DMS114 treated with DMSO at 0.1 percent for 48 hours (cell line): ENCODE measurements at regions not wholly inside any gene's neighbourhood (a gene's known extent, or its start where the extent isn't known, plus 50 kb on each side); places are given as distances from the start of the nearest gene placed in this dataset.
"Not testable (repeated sequence)": the region's sequence is repeated elsewhere in the genome, so short reads cannot be mapped to it uniquely, and the experiment has no call there.

Experiments used
- DNase-seq: peaks from one replicate; lab custom pipeline; 2025; ENCODE audit not compliant: unreplicated experiment; lab: John Stamatoyannopoulos, UW

DNA sequence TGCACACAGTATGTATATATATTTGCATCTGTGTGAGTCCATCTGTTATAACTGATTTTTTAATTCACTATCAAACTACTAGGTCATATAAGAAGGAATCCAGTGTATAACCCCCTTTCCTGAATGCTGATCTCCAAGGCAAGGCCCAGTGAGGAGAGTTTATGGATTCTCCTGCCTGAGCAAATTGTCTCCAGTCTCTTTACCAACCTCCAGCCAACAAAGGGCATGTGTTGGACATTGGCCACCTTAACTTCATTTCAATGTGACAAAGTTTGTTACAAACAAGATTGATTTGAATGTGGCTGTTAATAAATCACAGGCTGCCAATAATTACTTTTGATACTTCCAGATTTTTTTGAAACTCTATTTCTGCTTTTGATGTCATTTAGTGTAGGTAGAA, 191.6 kb downstream of the HAO1 start:
- DNase-seq: no peak

DNA sequence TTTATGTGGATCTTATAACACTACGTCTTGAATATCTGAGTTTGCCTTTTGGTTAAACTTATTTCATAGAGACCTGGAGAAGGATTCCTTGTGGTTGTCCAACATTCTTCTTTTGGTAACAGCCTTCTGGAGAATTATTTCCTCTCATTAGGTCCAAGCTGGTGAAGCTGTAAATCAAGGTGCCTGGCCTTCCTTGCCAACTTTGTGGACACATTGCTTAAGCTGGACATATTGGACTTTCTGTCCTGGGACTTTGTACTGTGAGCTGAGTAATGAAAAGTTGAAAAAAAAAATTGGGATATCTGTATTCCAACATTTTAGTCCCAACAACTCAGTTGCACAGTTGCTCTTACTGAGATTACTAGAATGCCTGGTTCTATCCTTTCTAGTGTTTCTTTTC, 186.2 kb downstream of the HAO1 start:
- DNase-seq: no peak

DNA sequence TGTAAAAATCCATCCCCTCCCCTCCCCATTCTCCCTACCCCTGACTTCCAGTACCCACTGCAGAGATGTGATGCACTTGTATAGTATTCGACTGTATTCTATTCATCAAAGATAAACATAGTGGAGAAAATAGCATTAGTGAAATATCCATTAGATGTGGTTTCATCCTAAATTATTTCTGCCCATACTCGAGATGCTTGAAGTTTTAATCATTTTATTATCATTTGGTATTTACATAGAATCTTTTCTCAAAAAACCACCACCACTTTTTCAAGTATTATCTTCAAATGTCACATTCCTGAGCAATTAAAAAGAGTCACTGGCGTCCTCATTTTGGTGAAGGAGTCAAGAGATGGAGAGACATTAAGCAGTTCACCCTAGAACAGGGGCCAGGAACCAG, 181.9 kb downstream of the HAO1 start:
- no peak for DNase-seq

DNA sequence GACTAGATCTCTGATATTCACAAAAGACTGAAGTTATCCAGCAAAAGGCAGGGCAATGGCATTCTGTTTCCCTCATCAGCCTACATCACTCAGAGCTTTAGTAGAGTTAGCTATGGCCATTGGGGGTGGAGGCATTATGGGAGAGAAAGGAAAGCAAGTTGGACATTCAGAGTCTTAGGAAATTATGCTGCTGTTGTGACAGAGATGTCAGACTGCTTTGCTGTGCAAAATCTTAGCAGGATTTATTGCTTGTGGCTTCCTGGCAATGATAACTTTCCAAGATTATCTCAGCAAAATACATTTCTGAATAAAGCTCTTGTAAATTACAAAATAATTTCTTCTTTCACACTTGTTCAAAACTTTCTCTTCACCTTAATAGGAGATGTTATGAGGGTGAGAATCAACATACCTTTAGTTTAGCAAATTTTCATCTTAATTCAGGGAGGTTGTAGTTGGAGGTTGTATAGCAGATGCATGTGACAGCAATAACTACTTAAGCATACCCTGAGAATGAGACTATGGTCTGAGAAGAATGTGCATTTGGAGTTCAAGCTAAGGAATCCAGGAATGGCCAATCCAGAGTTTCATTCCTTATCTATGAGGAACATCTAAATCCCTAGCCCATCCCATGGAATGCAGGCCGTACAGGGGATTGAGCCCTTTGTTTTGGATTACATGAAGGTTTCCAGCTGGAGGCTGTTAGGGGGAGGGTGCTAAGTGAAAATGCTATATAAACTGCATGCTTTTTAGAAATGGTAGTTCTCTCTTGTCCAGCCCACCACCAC, 179.8 kb downstream of the HAO1 start:
- no peak for DNase-seq

DNA sequence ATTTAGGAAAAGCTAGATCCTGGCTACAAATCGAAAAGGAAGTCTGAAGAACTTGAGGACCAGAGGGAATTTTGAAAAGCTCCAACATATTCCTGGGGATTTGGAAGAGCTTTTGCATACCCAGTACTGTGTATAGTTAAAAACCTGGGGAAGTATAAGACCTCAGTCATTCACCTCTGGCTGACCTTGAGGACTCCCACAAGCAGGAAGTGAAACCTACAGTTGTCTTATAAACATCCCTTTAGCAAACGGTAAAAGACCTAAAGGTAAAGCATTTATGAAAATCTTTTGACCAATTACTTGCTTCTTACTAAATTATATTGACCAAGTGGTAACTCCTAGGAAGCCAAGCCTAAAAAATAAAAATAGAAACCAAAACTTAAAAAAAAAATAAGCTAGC, 175.0 kb downstream of the HAO1 start:
- no peak for DNase-seq

DNA sequence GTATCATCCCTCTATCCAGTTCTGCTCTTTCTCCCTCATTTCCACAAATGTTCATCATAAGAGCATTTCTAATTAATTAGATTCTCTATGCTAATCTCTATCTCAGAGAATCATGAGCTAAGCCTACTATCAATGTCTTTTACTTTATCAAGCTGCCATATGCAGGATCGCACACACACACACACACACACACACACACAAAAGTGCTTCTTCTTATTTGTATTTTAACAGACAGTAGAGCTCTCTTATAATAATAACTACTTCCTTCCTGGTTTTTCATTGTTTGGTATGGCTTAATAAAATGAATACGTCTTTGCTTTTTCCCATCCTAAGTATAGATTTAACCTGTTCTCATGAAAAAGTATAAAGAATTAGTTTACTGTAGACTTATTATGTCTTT, 170.2 kb downstream of the HAO1 start:
- DNase-seq: no peak

DNA sequence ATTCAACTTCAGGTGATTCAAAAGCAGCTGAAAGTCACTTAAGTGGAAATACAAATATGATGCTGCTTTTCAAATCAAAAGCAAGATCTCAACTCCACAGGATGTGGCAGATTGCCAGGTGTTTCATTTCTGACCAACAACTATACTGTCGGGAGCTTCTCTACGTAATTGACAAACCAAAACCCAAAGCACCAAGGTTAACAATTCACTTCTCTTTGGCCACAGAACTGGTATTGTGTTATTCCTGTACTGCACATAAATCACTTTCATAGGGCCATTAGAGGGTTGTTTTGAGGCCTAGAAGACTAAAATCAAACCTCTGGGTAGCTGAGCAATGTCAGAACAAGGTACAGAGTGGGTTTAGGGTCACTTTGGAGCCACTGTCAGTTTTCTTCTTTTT, 169.7 kb downstream of the HAO1 start:
- no peak for DNase-seq

DNA sequence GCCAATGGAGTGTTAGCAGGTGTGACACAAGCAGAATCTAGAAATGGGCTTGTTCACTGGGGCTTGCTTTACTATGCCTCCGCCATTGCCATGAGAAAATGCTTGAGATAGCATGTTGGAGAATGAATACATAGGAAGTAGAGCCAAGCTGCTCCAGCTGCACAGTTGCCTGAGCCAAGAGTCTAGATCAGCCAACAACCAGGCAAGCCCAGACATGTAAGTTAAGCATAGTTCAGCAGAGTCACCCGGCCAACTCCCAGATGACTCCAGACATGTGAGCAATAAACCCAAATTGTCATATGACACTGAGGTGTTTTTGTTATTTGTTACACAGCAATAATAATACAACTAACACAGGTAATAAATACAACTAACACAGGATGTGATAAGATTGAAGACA, 167.9 kb downstream of the HAO1 start:
- DNase-seq: no peak

DNA sequence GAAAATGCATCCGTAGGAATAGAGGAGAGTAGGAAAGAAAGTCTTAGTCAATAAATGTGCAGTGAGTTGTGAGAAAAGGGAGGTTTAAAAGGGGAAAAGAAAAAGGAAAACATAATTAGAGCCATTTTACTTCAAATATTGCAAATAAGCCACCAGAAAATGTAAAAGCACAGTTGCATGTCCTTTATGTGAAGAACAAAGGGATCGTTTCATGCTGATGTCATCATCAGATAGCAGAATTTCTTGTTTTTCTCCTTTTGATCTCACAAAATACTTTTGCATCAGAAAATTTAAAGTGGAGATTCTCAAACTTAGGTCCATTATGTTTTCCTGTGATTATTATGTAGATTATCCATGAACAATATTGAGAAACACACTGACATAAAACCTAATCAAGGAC, 166.7 kb downstream of the HAO1 start:
- no peak for DNase-seq

DNA sequence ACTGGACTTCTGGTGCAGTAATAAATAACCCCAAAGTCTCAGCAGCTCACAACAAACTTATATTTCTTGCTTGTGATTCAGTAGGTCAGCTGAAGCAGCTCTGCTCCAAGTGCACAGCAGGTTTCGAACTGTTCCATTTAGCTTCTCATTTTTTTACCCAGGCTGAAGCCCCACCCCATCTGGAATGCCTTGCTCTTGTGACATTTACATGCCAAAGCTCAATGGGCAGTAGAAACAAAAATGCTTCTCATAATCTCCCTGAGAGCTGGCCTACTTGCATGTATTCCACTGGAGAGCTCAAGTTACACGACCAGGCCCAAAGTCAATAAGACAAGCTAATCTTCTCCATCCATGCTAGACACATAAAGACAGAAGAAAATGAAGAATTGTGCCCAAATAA, 165.2 kb downstream of the HAO1 start:
- no peak for DNase-seq

DNA sequence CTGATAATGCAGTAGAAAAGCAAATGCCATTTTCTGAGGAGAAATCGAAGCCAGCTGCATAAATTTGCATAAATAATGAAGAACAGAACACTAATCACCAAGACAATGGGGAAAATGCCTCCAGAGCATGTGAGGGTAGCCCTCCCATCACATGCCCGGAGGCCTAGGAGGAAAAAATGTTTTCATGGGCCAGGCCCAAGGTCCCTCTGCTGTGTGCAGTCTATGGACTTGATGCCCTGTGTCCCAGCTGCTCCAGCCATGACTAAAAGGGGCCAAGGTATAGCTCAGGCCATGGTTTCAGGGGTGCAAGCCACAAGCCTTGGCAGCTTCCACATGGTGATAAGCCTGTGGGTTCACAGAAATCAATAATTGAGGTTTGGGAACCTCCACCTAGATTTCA, 164.1 kb downstream of the HAO1 start:
- no peak for DNase-seq

DNA sequence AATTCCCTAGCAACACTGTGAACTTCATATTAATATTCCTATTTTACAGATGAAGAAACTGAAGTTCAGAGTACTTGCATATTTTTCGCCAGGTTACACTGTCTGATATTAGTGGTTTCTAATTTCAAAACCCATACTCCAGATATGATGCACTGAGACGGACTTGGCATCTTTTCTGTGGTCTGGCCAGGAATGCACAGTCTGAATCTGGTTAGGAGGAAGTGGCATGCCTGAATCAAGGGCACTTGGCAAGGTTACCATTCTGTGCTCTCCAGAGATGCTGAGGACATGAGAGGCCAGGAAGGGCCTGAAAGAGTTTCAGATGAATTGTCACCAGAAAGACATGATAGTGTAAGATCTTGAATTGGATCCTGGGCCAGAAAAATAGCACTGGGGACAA, 150.1 kb downstream of the HAO1 start:
- no peak for DNase-seq

DNA sequence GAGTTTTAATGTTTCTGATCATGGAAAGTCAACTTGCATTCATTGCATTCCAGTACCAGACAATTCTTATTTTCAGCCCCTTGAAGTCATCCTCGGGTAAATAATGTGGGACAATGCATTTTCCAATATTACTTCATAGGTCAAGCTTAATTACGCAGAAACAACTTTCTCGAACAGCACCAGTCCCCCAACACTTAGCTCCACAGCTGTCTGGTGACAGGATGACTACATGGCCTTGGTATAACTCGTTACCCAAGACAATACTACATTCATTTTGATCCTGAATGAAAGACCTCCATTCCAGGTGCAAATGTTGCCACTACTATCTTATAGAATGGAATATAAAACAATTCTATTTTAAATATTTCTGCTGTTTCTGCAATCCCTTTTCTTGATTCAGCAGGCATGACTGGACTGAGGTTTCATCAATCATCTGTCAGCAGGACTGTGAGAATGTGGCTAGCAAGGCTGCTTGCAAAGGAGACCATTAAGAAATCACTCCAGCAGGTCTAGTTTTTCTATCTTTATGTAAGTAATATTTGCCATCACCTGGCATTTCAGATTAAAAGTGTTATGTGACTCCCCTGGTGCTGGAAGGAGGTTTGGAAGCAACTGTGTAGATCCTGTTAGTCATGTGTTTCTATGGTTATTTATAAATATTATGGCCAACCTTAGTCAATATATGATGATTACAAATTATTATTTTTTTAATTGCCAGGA, 147.9 kb downstream of the HAO1 start:
- no peak for DNase-seq

DNA sequence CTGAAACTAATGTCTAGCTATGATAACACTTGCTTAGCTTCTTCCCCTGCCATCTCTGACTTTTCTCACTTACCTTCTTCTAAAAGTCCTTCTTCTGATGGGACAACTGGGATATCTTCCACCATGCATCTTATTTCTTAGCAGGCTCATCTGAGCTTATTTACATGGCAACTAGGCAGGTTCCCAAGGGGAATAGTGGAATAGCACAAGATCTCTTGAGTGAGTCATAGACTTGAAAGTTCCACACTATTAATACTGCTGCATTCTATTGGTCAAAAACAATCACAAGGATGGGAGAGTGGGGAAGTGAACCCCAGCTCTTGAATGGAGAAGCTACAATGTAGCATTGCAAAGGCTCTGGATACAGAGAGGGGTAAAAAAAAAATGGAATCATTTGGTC, 142.1 kb downstream of the HAO1 start:
- DNase-seq: no peak

DNA sequence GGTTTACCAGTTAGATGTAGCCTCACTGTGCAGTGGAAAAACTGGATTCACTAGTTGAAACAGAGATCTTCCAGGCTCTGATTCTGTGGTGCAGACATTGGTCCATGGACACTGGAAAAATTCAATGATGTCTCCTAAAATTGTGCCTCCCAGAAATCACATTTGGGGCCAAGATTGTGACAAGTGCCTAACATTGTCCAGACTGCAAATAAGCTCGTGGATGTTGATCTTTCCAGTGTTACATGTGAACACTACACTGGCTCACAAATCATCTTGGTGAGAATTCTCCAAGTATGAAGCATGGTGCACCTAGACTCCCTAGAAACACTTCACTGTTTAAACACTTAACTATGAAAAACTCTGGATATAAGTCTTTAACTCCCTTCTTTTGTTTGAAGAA, 140.4 kb downstream of the HAO1 start:
- no peak for DNase-seq

DNA sequence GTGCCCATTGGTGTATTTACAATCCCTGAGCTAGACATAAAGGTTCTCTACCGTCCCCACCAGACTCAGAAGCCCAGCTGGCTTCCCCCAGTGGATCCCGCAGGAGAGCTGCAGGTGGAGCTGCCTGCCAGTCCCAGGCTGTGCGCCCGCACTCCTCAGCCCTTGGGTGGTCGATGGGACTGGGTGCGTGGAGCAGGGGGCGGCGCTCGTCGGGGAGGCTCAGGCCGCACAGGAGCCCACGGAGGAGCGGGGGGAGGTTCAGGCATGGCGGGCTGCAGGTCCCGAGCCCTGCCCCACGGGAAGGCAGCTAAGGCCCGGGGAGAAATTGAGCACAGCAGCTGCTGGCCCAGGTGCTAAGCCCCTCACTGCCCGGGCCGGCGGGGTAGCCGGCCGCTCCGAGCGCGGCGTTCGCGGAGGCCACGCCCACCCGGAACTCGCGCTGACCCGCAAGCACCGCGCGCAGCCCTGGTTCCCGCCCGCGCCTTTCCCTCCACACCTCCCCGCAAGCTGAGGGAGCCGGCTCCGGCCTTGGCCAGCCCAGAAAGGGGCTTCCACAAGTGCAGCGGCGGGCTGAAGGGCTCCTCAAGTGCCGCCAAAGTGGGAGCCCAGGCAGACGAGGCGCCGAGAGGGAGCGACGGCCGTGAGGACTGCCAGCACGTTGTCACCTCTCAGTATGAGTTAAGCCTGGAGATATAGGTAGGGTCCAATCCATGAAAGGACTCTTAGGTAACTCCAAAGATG, 136.7 kb downstream of the HAO1 start:
- not testable (repeated sequence) for DNase-seq

DNA sequence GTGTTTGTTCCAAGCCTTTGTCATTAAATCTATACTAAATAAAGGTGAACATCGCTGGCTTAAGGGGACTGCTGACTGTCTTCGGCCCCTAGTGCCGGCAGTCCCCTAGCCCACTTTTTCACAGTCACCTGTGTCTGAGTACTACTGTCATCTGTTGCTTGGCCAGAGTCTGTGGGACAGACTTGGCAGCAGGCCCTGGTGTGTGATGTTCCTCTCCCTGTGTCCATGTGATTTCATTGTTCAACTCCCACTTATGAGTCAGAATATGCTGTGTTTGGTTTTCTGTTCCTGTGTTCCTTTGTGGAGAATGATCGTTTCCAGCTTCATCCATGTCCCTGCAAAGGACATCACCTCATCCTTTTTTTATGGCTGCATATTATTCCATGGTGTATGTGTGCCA, 133.4 kb downstream of the HAO1 start:
- DNase-seq: no peak

DNA sequence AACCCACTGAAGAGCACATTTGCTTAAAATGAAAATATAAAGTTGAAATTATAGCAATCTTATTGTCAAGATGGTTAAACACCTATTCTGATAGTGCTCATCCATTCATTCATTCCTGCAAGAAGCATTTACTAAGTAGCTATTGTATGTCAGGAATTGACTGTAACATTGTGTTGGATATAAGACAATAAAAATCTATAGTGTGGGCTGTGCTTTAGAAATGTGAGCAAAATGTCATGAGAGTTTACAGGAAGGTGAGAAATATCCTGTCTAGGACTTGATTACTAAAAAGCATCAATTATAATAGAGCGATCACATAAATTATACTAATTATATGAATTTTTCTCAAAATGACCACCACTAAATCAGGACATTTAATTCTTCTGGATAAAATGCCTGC, 123.0 kb downstream of the HAO1 start:
- no peak for DNase-seq

DNA sequence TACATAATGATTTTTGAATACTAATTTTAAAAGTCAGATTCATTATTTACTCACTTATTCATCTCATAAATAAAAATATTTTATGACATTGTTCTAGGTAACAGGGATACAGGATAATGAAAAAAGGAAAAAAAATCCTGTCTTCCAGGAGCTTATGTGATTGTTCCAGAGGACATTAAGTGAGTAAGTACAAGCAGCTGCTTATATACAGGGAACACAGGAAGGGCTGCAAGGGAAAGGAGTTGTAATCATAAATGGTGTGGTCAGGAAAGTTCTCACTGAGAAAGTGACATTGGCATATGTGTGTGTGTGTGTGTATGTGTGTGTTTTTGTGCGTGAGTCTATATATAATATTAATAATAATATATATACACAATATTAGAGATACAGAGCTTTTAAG, 121.8 kb downstream of the HAO1 start:
- DNase-seq: no peak

DNA sequence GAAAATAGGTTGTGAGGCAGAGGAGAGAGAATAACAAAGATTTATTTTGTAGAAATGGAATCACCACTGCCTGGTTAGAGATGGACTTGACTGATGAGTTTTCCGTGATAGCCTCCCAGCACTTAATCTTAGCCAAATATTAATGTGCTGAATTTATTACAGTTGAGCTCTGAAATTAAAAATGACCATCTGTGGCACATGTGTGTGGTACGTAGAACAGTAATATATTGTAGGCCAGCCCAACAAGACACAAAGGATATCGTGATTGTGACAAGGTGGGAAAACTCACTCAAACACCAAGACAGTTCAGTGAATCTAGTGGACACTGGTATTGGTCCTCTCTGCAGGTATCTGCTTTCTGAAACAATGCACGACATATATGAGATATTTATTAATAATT, 119.4 kb downstream of the HAO1 start:
- no peak for DNase-seq

DNA sequence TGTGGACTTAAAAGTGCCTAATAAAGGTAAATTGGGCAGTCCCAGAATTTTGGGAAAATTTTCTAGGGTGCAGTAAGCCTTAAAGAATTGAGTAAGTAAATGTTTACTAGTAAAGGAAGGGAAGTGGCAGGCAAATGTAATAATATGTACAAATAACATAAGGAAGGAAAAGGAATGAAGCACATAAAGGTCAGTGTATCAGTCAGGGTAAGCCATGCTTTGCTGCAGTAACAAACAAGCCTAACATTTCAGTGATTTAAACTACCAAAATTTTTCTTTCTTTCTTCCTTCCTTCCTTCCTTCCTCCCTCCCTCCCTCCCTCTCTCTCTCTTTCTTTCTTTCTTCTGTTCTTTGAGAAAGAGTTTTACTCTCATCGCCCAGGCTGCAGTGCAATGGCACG, 117.5 kb downstream of the HAO1 start:
- DNase-seq: no peak

DNA sequence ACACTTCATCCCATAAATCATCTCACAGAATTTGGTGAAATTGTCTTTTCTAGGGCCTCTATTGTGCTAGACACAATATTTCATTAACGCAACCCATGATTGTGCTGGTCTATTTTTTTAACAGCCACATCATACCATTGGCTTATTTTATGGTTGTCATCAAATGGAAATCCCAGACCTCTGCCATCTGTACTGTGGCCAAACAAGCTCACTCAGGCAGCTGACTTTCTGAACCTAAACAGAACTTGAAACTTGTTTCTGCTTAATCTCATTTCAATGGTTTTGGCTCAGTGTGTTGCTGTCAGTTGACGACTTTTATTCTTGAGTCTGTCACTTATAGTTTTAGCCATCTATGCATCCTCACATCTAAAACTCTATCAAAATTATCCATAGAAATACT, 111.8 kb downstream of the HAO1 start:
- no peak for DNase-seq
